WTC11 (cell line): ENCODE measurements at regions not wholly inside any gene's neighbourhood (a gene's known extent, or its start where the extent isn't known, plus 50 kb on each side); places are given as distances from the start of the nearest gene placed in this dataset.

Experiments
- CREB1 ChIP-seq: sonication (generic); formaldehyde crosslinking; IDR thresholded peaks from 2 replicates; pipeline ENCODE4 v1.8.0; 2023; ENCODE audit warnings: mild to moderate bottlenecking, missing genetic modification reagents
- CTCF ChIP-seq: fragments of 200-600 bp; IDR thresholded peaks from 2 replicates; pipeline ENCODE4 v1.8.0; 2022; ENCODE audit warnings: antibody characterized with exemption
- E2F1 ChIP-seq: sonication (generic); formaldehyde crosslinking; IDR thresholded peaks from 2 replicates; pipeline ENCODE4 v1.8.0; 2022; ENCODE audit warnings: mild to moderate bottlenecking, missing genetic modification reagents
- FOXK1 ChIP-seq: sonication (generic); formaldehyde crosslinking; IDR thresholded peaks from 2 replicates; pipeline ENCODE4 v1.8.0; 2022; ENCODE audit warnings: mild to moderate bottlenecking, moderate library complexity, missing genetic modification reagents
- GABPB1 ChIP-seq: sonication (generic); formaldehyde crosslinking; IDR thresholded peaks from 2 replicates; pipeline ENCODE4 v1.8.1; 2023; ENCODE audit warnings: mild to moderate bottlenecking, missing genetic modification reagents
- GRHL2 ChIP-seq: fragments of 250-450 bp; sonication (Bioruptor Pico); IDR thresholded peaks from 2 replicates; pipeline ENCODE4 v1.8.0; 2022; ENCODE audit warnings: mild to moderate bottlenecking, moderate library complexity; ENCODE audit not compliant: insufficient replicate concordance, severe bottlenecking
- JUN ChIP-seq: sonication (generic); formaldehyde crosslinking; IDR thresholded peaks from 2 replicates; pipeline ENCODE4 v1.8.0; 2023; ENCODE audit warnings: mild to moderate bottlenecking, missing genetic modification reagents
- MAX ChIP-seq: sonication (generic); formaldehyde crosslinking; IDR thresholded peaks from 2 replicates; pipeline ENCODE4 v1.8.0; 2022; ENCODE audit warnings: mild to moderate bottlenecking, missing genetic modification reagents
- NR3C1 ChIP-seq: sonication (generic); formaldehyde crosslinking; conservative IDR thresholded peaks from 2 replicates; pipeline ENCODE4 v1.8.1; 2023; ENCODE audit warnings: low read depth, mild to moderate bottlenecking, missing genetic modification reagents
- TCF7 ChIP-seq: sonication (generic); formaldehyde crosslinking; IDR thresholded peaks from 2 replicates; pipeline ENCODE4 v1.8.0; 2022; ENCODE audit warnings: mild to moderate bottlenecking, low read depth, missing genetic modification reagents, moderate library complexity
- ZNF138 ChIP-seq: sonication (generic); formaldehyde crosslinking; conservative IDR thresholded peaks from 2 replicates; pipeline ENCODE4 v1.8.1; 2022; ENCODE audit warnings: mild to moderate bottlenecking, moderate library complexity, missing genetic modification reagents
- ZNF317 ChIP-seq: sonication (generic); formaldehyde crosslinking; IDR thresholded peaks from 2 replicates; pipeline ENCODE4 v1.8.1; 2023; ENCODE audit warnings: low read depth, mild to moderate bottlenecking, moderate library complexity, missing genetic modification reagents, borderline replicate concordance
- TF ChIP-seq, protein P1 (sequence below): sonication (generic); formaldehyde crosslinking; IDR thresholded peaks from 2 replicates; pipeline ENCODE4 v1.8.1; 2023; ENCODE audit warnings: mild to moderate bottlenecking, missing genetic modification reagents, borderline replicate concordance

DNA sequence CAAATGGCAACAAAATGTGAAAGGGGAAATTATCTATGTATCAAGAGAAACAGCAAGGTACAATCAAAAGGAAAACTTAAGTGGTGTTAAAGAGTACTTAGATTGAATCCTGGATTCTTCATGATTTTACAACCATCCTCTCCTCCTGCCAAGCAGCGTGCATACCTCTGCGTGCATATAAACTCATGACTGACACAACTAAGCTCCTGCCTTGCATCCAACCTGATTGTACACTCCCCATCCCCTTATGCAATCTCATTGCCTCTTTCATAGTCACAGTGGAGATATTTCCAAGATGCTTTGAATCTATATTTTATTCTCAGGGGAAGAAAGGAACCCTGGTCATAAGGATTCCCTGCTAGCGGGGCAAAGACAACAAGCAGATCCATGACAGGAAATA is 499.9 kb downstream of the KCTD12 start:
- TF ChIP-seq TCF7 (no peak), GABPB1 (CRISPR knock-in tag) (no peak), NR3C1 (no peak), JUN (CRISPR knock-in tag) (no peak), CTCF (no peak), ZNF138 (CRISPR knock-in tag) (no peak), FOXK1 (CRISPR knock-in tag) (no peak), ZNF317 (CRISPR knock-in tag) (no peak), MAX (no peak), E2F1 (CRISPR knock-in tag) (no peak), CREB1 (CRISPR knock-in tag) (no peak), GRHL2 (CRISPR knock-in tag) (no peak)
- TF ChIP-seq, protein P1, sequence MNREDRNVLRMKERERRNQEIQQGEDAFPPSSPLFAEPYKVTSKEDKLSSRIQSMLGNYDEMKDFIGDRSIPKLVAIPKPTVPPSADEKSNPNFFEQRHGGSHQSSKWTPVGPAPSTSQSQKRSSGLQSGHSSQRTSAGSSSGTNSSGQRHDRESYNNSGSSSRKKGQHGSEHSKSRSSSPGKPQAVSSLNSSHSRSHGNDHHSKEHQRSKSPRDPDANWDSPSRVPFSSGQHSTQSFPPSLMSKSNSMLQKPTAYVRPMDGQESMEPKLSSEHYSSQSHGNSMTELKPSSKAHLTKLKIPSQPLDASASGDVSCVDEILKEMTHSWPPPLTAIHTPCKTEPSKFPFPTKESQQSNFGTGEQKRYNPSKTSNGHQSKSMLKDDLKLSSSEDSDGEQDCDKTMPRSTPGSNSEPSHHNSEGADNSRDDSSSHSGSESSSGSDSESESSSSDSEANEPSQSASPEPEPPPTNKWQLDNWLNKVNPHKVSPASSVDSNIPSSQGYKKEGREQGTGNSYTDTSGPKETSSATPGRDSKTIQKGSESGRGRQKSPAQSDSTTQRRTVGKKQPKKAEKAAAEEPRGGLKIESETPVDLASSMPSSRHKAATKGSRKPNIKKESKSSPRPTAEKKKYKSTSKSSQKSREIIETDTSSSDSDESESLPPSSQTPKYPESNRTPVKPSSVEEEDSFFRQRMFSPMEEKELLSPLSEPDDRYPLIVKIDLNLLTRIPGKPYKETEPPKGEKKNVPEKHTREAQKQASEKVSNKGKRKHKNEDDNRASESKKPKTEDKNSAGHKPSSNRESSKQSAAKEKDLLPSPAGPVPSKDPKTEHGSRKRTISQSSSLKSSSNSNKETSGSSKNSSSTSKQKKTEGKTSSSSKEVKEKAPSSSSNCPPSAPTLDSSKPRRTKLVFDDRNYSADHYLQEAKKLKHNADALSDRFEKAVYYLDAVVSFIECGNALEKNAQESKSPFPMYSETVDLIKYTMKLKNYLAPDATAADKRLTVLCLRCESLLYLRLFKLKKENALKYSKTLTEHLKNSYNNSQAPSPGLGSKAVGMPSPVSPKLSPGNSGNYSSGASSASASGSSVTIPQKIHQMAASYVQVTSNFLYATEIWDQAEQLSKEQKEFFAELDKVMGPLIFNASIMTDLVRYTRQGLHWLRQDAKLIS (CRISPR knock-in tag) = no peak
